Fibroblast of mammary gland (primary cell): ENCODE measurements at regions not wholly inside any gene's neighbourhood (a gene's known extent, or its start where the extent isn't known, plus 50 kb on each side); places are given as distances from the start of the nearest gene placed in this dataset.

Experiments
- DNase-seq: peaks from one replicate; pipeline ENCODE4 v3.0.0-alpha.2; 2010; ENCODE audit warnings: low read depth
- H3K4me3 ChIP-seq: 2 replicates; pipeline ENCODE4 v1.5.1; 2011; ENCODE audit warnings: low read depth, mild to moderate bottlenecking, low read length, moderate library complexity; ENCODE audit not compliant: control insufficient read depth
- TF ChIP-seq, protein P1 (sequence below): conservative IDR thresholded peaks from 2 replicates; pipeline ENCODE4 v1.5.1; 2011; ENCODE audit warnings: low read depth, low read length, inconsistent platforms; ENCODE audit not compliant: control insufficient read depth, insufficient read depth

- peak; percentile 58 for DNase-seq
- TF ChIP-seq, protein P1, sequence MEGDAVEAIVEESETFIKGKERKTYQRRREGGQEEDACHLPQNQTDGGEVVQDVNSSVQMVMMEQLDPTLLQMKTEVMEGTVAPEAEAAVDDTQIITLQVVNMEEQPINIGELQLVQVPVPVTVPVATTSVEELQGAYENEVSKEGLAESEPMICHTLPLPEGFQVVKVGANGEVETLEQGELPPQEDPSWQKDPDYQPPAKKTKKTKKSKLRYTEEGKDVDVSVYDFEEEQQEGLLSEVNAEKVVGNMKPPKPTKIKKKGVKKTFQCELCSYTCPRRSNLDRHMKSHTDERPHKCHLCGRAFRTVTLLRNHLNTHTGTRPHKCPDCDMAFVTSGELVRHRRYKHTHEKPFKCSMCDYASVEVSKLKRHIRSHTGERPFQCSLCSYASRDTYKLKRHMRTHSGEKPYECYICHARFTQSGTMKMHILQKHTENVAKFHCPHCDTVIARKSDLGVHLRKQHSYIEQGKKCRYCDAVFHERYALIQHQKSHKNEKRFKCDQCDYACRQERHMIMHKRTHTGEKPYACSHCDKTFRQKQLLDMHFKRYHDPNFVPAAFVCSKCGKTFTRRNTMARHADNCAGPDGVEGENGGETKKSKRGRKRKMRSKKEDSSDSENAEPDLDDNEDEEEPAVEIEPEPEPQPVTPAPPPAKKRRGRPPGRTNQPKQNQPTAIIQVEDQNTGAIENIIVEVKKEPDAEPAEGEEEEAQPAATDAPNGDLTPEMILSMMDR, result no peak
Measured at GRCh38 chr2:12262681-12263436, 453.9 kb upstream of the TRIB2 start.

GRCh38 chr2:12263730-12264129 is 453.0 kb upstream of the TRIB2 start:
- TF ChIP-seq, protein P1, result no peak
- H3K4me3 ChIP-seq, result no peak overlapping the region
- DNase-seq, result no peak

More at GRCh38 chr2:12262681-12263436, 453.9 kb upstream of the TRIB2 start:
- no peak overlapping the region for H3K4me3 ChIP-seq

GRCh38 chr2:12264146-12264545 is 452.6 kb upstream of the TRIB2 start:
- DNase-seq, result no peak
- H3K4me3 ChIP-seq, result no peak overlapping the region
- TF ChIP-seq, protein P1, result no peak

DNA sequence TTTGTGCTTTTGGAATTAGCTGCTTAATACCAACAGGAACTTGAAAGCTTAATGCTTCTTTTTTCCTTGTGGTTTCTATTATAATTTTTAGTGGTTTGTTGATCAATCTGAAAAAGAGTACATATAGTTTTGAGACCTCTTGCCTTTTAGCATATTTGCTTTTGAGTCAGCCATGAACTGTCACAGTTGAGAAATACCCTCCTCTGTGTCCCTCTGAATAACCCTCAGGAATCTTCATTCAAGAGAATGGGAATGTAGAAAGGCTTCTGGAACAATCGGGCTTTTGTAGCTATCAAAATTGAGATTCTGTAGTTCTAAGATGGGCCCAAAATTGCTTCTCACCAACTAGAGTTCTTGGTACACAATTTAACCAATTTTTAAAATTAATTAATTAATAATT is 451.1 kb upstream of the TRIB2 start:
- TF ChIP-seq, protein P1, result no peak
- peak; percentile 55 for DNase-seq
- no peak overlapping the region for H3K4me3 ChIP-seq

DNA sequence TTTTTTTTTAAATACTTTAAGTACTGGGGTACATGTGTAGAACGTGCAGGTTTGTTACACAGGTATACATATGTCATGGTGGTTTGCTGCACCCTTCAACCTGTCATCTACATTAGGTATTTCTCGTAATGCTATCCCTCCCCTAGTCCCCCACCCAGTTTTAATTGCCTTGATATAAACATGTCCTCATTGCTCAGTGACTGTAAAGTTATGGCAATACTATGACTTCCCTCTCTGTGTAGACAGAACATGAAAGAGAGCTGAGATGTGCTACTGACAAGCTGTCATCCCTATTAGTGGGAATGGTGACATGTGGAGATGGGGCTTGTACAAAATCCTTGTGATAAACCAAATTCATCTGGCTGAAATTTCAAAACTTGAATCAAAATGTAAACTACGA is 449.7 kb upstream of the TRIB2 start:
- TF ChIP-seq, protein P1, result no peak
- no peak for DNase-seq
- H3K4me3 ChIP-seq, result no peak overlapping the region

GRCh38 chr2:12269041-12269972 is 447.4 kb upstream of the TRIB2 start:
- DNase-seq, result no peak
- H3K4me3 ChIP-seq, result no peak overlapping the region
- TF ChIP-seq, protein P1, result no peak
